Lung (tissue), 11 donors: ENCODE measurements at regions not wholly inside any gene's neighbourhood (a gene's known extent, or its start where the extent isn't known, plus 50 kb on each side); places are given as distances from the start of the nearest gene placed in this dataset.

Experiments
- ATAC-seq: fragments of 200-7000 bp; cut with Tn5 transposase; one replicate; pipeline ENCODE4 v1.9.1; 2020; ENCODE audit warnings: moderate number of reproducible peaks; ENCODE audit not compliant: insufficient read depth, low FRiP score
- DNase-seq, 3 donors: peaks; one replicate each; pipeline ENCODE4 v3.0.0-alpha.2; 2013 to 2017
- H3K27ac ChIP-seq, 2 donors: one replicate each; pipeline ENCODE4 v1.5.1; 2013; ENCODE audit warnings: mild to moderate bottlenecking in 2 of 2, moderate library complexity in 2 of 2, control low read depth in 1 of 2, inconsistent platforms in 1 of 2, low read depth in 1 of 2, low read length in 1 of 2
- H3K27me3 ChIP-seq, 3 donors: one replicate each; pipeline ENCODE4 v1.5.1; 2013; ENCODE audit warnings: low read length in 2 of 3; ENCODE audit not compliant: control insufficient read depth in 3 of 3, insufficient read depth in 3 of 3
- H3K36me3 ChIP-seq, 4 donors: one replicate each; pipeline ENCODE4 v1.5.1; 2013; ENCODE audit warnings: low read length in 4 of 4, mild to moderate bottlenecking in 1 of 4, moderate library complexity in 1 of 4; ENCODE audit not compliant: control insufficient read depth in 4 of 4, insufficient read depth in 4 of 4
- H3K4me1 ChIP-seq, 5 donors: one replicate each; pipeline ENCODE4 v1.5.1; 2013; ENCODE audit warnings: low read length in 5 of 5, mild to moderate bottlenecking in 2 of 5, moderate library complexity in 1 of 5; ENCODE audit not compliant: control insufficient read depth in 5 of 5, insufficient read depth in 5 of 5
- H3K4me3 ChIP-seq: one replicate; pipeline ENCODE4 v1.5.1; 2013; ENCODE audit warnings: mild to moderate bottlenecking, control low read depth, moderate library complexity
- H3K9ac ChIP-seq, 2 donors: one replicate each; pipeline ENCODE4 v1.5.1; 2013; ENCODE audit warnings: low read length in 2 of 2, control low read depth in 1 of 2; ENCODE audit not compliant: insufficient read depth in 1 of 2
- H3K9me3 ChIP-seq, 4 donors: one replicate each; pipeline ENCODE4 v1.5.1; 2013; ENCODE audit warnings: low read length in 3 of 4, mild to moderate bottlenecking in 1 of 4, moderate library complexity in 1 of 4; ENCODE audit not compliant: control insufficient read depth in 4 of 4, insufficient read depth in 3 of 4
- CTCF ChIP-seq: IDR thresholded peaks from 2 replicates; pipeline ENCODE4 v1.5.1; 2012; ENCODE audit warnings: mild to moderate bottlenecking; ENCODE audit errors: control extremely low read depth, extremely low read depth
- WGBS, 2 donors: extraction: QIAGEN DNeasy Blood & Tissue Kit; methylation state at CpG; one replicate each; pipeline ENCODE4 v1.1.7; 2013; 5-methylcytosine and 5-hydroxymethylcytosine counted together
- donor health status: control.
- donor health status: control.
- donor health status: Bipolar disorder and iron deficiency.
- donor health status: healthy.
- donor health status: DM: yes; HTN: yes; CAD: no.

GRCh38 chr2:3041246-3041645 lies 336.4 kb downstream of the EIPR1 start:
- Histone ChIP-seq H3K36me3 (no peaks in the 10 kb centered on the region), H3K4me3 (no peak overlapping the region), H3K9ac (no peak overlapping the region), H3K27me3 (no peaks in the 10 kb centered on the region), H3K27ac (no peak overlapping the region), H3K4me1 (no peaks in the 10 kb centered on the region), H3K9me3 (peaks cover 0 to 4% (median 2%) of the 10 kb centered on the region in 4 donors)
- ATAC-seq (no peak), DNase-seq (no peak)
- no peak for TF ChIP-seq CTCF
- WGBS, 2 donors, result 91% methylated on average over 17 of the region's 17 CpGs

GRCh38 chr2:3040496-3041140 lies 337.0 kb downstream of the EIPR1 start:
- no peaks in the 10 kb centered on the region for H3K27me3 ChIP-seq
- ATAC-seq, result no peak
- DNase-seq, result peak in 1 of 3 donors; percentile 6
- TF ChIP-seq CTCF, result no peak
- no peak overlapping the region for H3K4me3 ChIP-seq
- H3K4me1 ChIP-seq, result no peaks in the 10 kb centered on the region
- H3K36me3 ChIP-seq, result no peaks in the 10 kb centered on the region
- H3K9me3 ChIP-seq, result peaks cover 0 to 4% (median under 1%) of the 10 kb centered on the region in 4 donors
- no peak overlapping the region for H3K27ac ChIP-seq
- no peak overlapping the region for H3K9ac ChIP-seq
- 73 to 79% methylated on average over 17 of the region's 17 CpGs for WGBS, 2 donors

GRCh38 chr2:3040066-3040428 lies 337.6 kb downstream of the EIPR1 start:
- H3K4me1 ChIP-seq, result no peaks in the 10 kb centered on the region
- no peak overlapping the region for H3K27ac ChIP-seq
- no peak overlapping the region for H3K9ac ChIP-seq
- no peaks in the 10 kb centered on the region for H3K36me3 ChIP-seq
- H3K27me3 ChIP-seq, result no peaks in the 10 kb centered on the region
- H3K4me3 ChIP-seq, result no peak overlapping the region
- ATAC-seq (no peak), DNase-seq (no peak)
- H3K9me3 ChIP-seq, result peaks cover 0 to 4% (median 0%) of the 10 kb centered on the region in 4 donors
- 90 to 92% methylated on average over 2 of the region's 2 CpGs for WGBS, 2 donors
- no peak for TF ChIP-seq CTCF
